ENCODE measurements at regions not wholly inside any gene's neighbourhood (a gene's known extent, or its start where the extent isn't known, plus 50 kb on each side); places are given as distances from the start of the nearest gene placed in this dataset.

GRCh38 chr16:54801057-54801844 lies 129.4 kb upstream of the IRX5 start:
- H3K27ac ChIP-seq (ENCODE audit: low read depth), result no peak overlapping the region
- 73% methylated on average over 9 of the region's 9 CpGs for WGBS
- no peaks in the 10 kb centered on the region for H3K4me1 ChIP-seq (ENCODE audit: insufficient read depth)
- H3K4me3 ChIP-seq (ENCODE audit: low read depth, low read length), result no peak overlapping the region
- H3K36me3 ChIP-seq (ENCODE audit: insufficient read depth), result no peaks in the 10 kb centered on the region
- no peak for DNase-seq (ENCODE audit: extremely low spot score)

- Histone ChIP-seq H3K4me3 (ENCODE audit: low read depth, low read length) (no peak overlapping the region), H3K4me1 (ENCODE audit: insufficient read depth) (no peaks in the 10 kb centered on the region), H3K27ac (ENCODE audit: low read depth) (no peak overlapping the region), H3K36me3 (ENCODE audit: insufficient read depth) (no peaks in the 10 kb centered on the region)
- no peak for DNase-seq (ENCODE audit: extremely low spot score)
- 94% methylated on average over 1 of the region's 1 CpG for WGBS
These were observed 132.4 kb upstream of the IRX5 start for GRCh38 chr16:54798267-54798666.

DNA sequence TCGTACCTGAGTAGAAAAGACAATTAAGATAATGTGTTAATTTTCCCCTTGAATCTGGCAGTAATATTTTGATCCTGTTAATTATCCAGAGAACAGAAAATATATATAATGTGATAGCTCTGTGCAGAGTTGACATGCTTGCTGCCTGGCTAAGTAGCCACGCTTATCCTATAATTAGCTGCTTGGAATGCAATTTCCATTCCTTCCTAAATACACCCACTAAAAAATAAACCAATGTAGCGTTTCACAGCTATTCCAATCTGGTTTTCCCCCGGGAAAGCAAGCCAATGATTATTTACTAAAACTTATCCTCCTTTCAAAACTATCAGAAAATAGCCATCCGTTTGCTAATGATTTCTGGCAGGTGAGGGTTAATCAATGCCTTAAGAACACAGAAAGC lies 134.5 kb upstream of the IRX5 start:
- no peak for DNase-seq (ENCODE audit: extremely low spot score)

DNA sequence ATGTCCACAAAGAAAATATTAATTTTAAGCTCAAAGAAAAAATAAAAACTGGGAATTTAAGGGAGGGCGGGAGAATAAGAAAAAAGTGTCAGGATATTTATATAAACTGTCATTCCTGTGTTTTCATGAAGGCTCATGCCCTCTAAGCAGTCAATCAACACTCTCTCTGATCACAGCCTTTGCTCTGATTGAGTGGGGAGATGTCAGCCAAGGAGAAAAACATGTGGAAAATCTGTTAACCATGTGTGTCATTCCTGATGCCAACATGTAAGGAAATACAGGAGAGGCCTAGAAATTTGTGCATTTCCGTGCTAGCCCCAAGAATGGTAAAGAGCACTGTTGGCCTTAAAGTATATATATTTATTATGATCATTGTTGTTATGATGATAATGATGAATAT lies 137.9 kb upstream of the IRX5 start:
- Histone ChIP-seq H3K36me3 (ENCODE audit: insufficient read depth) (no peaks in the 10 kb centered on the region), H3K4me1 (ENCODE audit: insufficient read depth) (no peaks in the 10 kb centered on the region), H3K4me3 (ENCODE audit: low read depth, low read length) (no peak overlapping the region), H3K27ac (ENCODE audit: low read depth) (no peak overlapping the region)
- WGBS, result 73% methylated on average over 2 of the region's 2 CpGs
- DNase-seq (ENCODE audit: extremely low spot score), result no peak

More for the DNA sequence above, 134.5 kb upstream of the IRX5 start:
- Histone ChIP-seq H3K4me1 (ENCODE audit: insufficient read depth) (no peaks in the 10 kb centered on the region), H3K36me3 (ENCODE audit: insufficient read depth) (no peaks in the 10 kb centered on the region), H3K27ac (ENCODE audit: low read depth) (no peak overlapping the region), H3K4me3 (ENCODE audit: low read depth, low read length) (no peak overlapping the region)
- 49% methylated on average over 5 of the region's 5 CpGs for WGBS

GRCh38 chr16:54787045-54787444 lies 143.6 kb upstream of the IRX5 start:
- no peaks in the 10 kb centered on the region for H3K36me3 ChIP-seq (ENCODE audit: insufficient read depth)
- WGBS, result 76% methylated on average over 1 of the region's 1 CpG
- no peaks in the 10 kb centered on the region for H3K4me1 ChIP-seq (ENCODE audit: insufficient read depth)
- no peak overlapping the region for H3K27ac ChIP-seq (ENCODE audit: low read depth)
- no peak overlapping the region for H3K4me3 ChIP-seq (ENCODE audit: low read depth, low read length)
- no peak for DNase-seq (ENCODE audit: extremely low spot score)

DNA sequence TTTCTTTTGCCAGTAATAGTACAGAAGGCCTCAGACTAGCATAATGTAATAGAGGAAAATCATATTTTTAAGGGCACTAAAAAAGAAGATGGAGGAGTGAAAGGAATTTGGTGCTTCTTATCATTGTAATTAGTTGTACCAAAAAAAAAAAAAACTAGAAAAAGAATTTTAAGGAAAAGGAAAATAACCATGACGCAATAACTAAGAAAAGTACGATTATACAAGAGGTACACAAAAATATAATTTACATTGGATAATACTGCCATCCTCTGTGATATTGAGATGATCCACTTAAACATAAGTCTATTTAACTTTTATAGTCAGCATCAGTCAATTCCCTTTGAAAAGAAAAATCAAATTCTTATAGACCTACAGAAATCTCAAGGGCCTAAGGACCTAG lies 146.7 kb upstream of the IRX5 start:
- Histone ChIP-seq H3K27ac (ENCODE audit: low read depth) (no peak overlapping the region), H3K4me1 (ENCODE audit: insufficient read depth) (no peaks in the 10 kb centered on the region), H3K36me3 (ENCODE audit: insufficient read depth) (no peaks in the 10 kb centered on the region), H3K4me3 (ENCODE audit: low read depth, low read length) (no peak overlapping the region)
- no peak for DNase-seq (ENCODE audit: extremely low spot score)
- WGBS, result 91% methylated on average over 2 of the region's 2 CpGs

DNA sequence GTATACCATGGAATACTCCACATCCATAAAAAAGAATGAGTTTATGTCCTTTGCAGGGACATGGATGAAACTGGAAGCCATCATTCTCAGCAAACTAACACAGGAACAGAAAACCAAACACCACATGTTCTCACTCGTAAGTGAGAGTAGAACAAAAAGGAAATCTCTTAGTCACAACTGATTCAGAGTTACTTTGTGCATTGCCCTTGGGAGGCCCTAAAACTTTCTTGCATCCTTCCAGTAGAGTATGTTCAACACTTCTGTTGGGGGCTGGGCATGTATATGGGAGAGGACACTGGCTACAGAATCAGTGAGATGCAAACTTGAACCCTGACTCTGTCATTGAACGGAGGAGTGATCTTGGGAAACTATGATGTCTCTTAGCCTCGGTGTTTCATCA lies 147.4 kb upstream of the IRX5 start:
- no peak for DNase-seq (ENCODE audit: extremely low spot score)
- Histone ChIP-seq H3K36me3 (ENCODE audit: insufficient read depth) (no peaks in the 10 kb centered on the region), H3K4me3 (ENCODE audit: low read depth, low read length) (no peak overlapping the region), H3K27ac (ENCODE audit: low read depth) (no peak overlapping the region), H3K4me1 (ENCODE audit: insufficient read depth) (no peaks in the 10 kb centered on the region)
- 68% methylated on average over 3 of the region's 3 CpGs for WGBS

GRCh38 chr16:54780266-54780665 lies 150.4 kb upstream of the IRX5 start:
- DNase-seq (ENCODE audit: extremely low spot score), result no peak
- no peak overlapping the region for H3K4me3 ChIP-seq (ENCODE audit: low read depth, low read length)
- 39% methylated on average over 1 of the region's 1 CpG for WGBS
- H3K36me3 ChIP-seq (ENCODE audit: insufficient read depth), result no peaks in the 10 kb centered on the region
- no peaks in the 10 kb centered on the region for H3K4me1 ChIP-seq (ENCODE audit: insufficient read depth)
- H3K27ac ChIP-seq (ENCODE audit: low read depth), result no peak overlapping the region

GRCh38 chr16:54779549-54779948 lies 151.1 kb upstream of the IRX5 start:
- H3K27ac ChIP-seq (ENCODE audit: low read depth), result no peak overlapping the region
- no peaks in the 10 kb centered on the region for H3K4me1 ChIP-seq (ENCODE audit: insufficient read depth)
- no peak overlapping the region for H3K4me3 ChIP-seq (ENCODE audit: low read depth, low read length)
- no peak for DNase-seq (ENCODE audit: extremely low spot score)
- no peaks in the 10 kb centered on the region for H3K36me3 ChIP-seq (ENCODE audit: insufficient read depth)

- Histone ChIP-seq H3K4me3 (ENCODE audit: low read depth, low read length) (no peak overlapping the region), H3K27ac (ENCODE audit: low read depth) (no peak overlapping the region), H3K36me3 (ENCODE audit: insufficient read depth) (no peaks in the 10 kb centered on the region), H3K4me1 (ENCODE audit: insufficient read depth) (no peaks in the 10 kb centered on the region)
- no peak for DNase-seq (ENCODE audit: extremely low spot score)
- WGBS, result 60% methylated on average over 3 of the region's 3 CpGs
These were observed 155.9 kb upstream of the IRX5 start for GRCh38 chr16:54774768-54775167.

DNA sequence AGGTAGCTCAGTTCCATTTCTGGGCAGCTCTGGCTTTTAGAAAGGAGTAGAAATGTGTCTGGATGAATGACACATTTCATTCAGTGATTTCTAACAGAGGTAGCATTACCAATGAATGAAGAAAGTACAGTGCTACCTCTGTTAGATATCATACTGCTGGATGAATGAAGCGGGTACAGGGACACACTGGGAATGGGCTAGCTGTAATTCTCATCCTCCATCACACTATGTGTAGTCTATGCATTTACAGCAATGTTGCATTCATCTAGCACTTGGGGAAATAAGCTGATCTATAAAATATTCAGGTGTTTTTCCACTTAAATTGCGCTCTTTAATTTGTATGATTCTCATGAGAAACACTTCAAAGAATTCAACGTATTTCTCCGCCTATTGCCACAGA lies 158.3 kb upstream of the IRX5 start:
- no peaks in the 10 kb centered on the region for H3K36me3 ChIP-seq (ENCODE audit: insufficient read depth)
- 94% methylated on average over 4 of the region's 4 CpGs for WGBS
- no peaks in the 10 kb centered on the region for H3K4me1 ChIP-seq (ENCODE audit: insufficient read depth)
- no peak overlapping the region for H3K27ac ChIP-seq (ENCODE audit: low read depth)
- no peak for DNase-seq (ENCODE audit: extremely low spot score)
- no peak overlapping the region for H3K4me3 ChIP-seq (ENCODE audit: low read depth, low read length)

DNA sequence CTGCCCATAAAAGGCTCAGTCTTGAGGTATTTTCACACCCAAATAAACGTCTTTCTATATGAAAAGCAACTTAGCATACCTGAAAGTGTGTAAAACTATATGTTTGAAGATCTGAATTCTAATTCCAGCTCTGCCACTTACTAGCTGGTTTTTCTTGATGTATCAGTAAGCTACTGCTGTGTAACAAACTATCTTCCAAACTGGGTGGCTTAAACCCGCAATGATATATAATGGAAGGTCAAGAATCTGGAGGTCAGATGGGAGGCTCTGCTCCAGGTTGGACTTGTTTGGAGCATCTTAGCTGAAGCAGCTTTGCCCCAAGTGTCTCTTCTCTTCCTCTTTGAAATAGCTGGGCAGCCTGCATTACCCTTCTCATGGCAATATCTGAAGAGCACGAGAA lies 164.3 kb upstream of the IRX5 start:
- H3K4me3 ChIP-seq (ENCODE audit: low read depth, low read length), result no peak overlapping the region
- no peak overlapping the region for H3K27ac ChIP-seq (ENCODE audit: low read depth)
- DNase-seq (ENCODE audit: extremely low spot score), result no peak
- no peaks in the 10 kb centered on the region for H3K36me3 ChIP-seq (ENCODE audit: insufficient read depth)
- 72% methylated on average over 3 of the region's 3 CpGs for WGBS
- H3K4me1 ChIP-seq (ENCODE audit: insufficient read depth), result no peaks in the 10 kb centered on the region

DNA sequence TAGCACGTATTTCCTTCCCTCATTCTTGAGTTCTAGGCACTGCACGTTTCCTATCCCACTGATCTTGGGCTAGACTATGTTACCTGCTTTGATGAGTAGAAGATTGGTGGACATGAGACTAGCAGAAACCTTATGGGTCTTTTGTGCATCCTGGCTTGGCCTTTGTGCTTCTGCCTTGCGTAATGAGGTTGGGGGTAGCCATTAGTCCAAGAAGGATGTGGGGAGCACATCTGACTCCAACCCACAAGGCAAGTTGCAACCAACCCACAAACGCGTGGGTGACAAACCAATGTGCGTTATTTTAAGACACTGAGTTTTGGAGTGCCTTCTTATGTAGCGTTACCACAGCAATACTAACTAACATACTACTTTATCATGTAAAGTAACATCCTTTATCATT lies 180.4 kb upstream of the IRX5 start:
- H3K27ac ChIP-seq (ENCODE audit: low read depth), result no peak overlapping the region
- no peak overlapping the region for H3K4me3 ChIP-seq (ENCODE audit: low read depth, low read length)
- DNase-seq (ENCODE audit: extremely low spot score), result no peak
- no peaks in the 10 kb centered on the region for H3K36me3 ChIP-seq (ENCODE audit: insufficient read depth)
- H3K4me1 ChIP-seq (ENCODE audit: insufficient read depth), result no peaks in the 10 kb centered on the region
- WGBS, result 85% methylated on average over 7 of the region's 7 CpGs

DNA sequence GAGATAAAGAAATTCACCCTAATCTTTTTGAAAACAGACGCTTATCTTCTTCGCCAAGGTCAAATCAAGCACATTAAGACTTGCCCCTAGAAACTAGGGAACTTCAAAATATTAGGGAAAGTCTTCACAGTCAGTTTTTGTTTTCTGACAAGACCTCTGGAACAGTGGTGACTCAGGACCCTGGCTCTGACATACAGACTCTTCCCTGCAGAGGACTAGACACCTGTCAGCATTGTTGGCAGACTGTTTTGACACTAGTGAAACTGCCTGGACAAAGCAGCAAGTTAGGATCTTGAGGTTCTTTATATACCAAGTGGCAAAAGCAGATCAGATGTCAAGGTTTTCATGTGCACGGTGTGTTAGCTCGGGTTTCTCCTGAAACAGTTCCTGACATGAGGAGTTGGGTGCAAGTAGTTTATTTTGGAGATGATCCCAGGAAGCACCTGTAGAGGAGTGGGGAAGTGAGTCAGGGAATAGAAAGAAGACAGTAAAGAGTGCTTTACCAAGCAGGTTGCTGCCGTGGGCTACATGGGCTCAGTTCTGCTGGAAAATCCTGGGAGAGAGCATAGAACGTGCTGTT lies 182.0 kb upstream of the IRX5 start:
- 56% methylated on average over 6 of the region's 6 CpGs for WGBS
- no peak overlapping the region for H3K4me3 ChIP-seq (ENCODE audit: low read depth, low read length)

More for the DNA sequence above, 182.0 kb upstream of the IRX5 start:
- Histone ChIP-seq H3K27ac (ENCODE audit: low read depth) (no peak overlapping the region), H3K4me1 (ENCODE audit: insufficient read depth) (no peaks in the 10 kb centered on the region), H3K36me3 (ENCODE audit: insufficient read depth) (no peaks in the 10 kb centered on the region)
- DNase-seq (ENCODE audit: extremely low spot score), result no peak
